ENCODE measurements at regions not wholly inside any gene's neighbourhood (a gene's known extent, or its start where the extent isn't known, plus 50 kb on each side); places are given as distances from the start of the nearest gene placed in this dataset.

- TF ChIP-seq USF2 (IDR thresholded peaks at IDR 0.05; ENCODE audit: borderline replicate concordance, low read depth, low read length): no peak
- TF ChIP-seq YY1 (IDR thresholded peaks at IDR 0.05; ENCODE audit: low read depth): no peak
- no peak for TF ChIP-seq JUND (IDR thresholded peaks at IDR 0.05)
- TF ChIP-seq CHD2 (IDR thresholded peaks at IDR 0.05; ENCODE audit: low read length, partially characterized antibody): no peak
- no peak for TF ChIP-seq POLR2AphosphoS5 (IDR thresholded peaks at IDR 0.05; ENCODE audit: low read depth, low read length)
- TF ChIP-seq CTCF (IDR thresholded peaks at IDR 0.05): no peak
- no peak for TF ChIP-seq GATA2 (CRISPR knock-in tag; IDR thresholded peaks at IDR 0.05)
These were observed 106.7 kb upstream of the DTNBP1 start for GRCh38 chr6:15769511-15770018.
